HepG2 (cell line): ENCODE measurements at regions not wholly inside any gene's neighbourhood (a gene's known extent, or its start where the extent isn't known, plus 50 kb on each side); places are given as distances from the start of the nearest gene placed in this dataset.
"Not testable (repeated sequence)": the region's sequence is repeated elsewhere in the genome, so short reads cannot be mapped to it uniquely, and the experiment has no call there.

ENCODE experiments used
- CBFB ChIP-seq: sonication (generic); formaldehyde crosslinking; IDR thresholded peaks from 2 replicates; pipeline ENCODE4 v1.4.0; 2020; ENCODE audit warnings: missing genetic modification reagents
- CBX2 ChIP-seq, 2 experiments: fragments of 200-600 bp in 1 of 2; sonication (generic); formaldehyde crosslinking in 1 of 2; IDR thresholded peaks; 2 replicates each; pipeline versions ENCODE4 v1.7.0 to v1.8.1; 2018 to 2022; ENCODE audit warnings: low read depth in 2 of 2, low read length in 1 of 2, mild to moderate bottlenecking in 1 of 2, missing genetic modification reagents in 1 of 2
- CTCF ChIP-seq: sonication (generic); formaldehyde crosslinking; IDR thresholded peaks from 2 replicates; pipeline ENCODE4 v1.5.0; 2020; ENCODE audit warnings: mild to moderate bottlenecking, missing genetic modification reagents, moderate library complexity
- ESRRA ChIP-seq: sonication (generic); formaldehyde crosslinking; IDR thresholded peaks from 2 replicates; pipeline ENCODE4 v1.5.1; 2020; ENCODE audit warnings: mild to moderate bottlenecking, low read depth, missing genetic modification reagents
- FIP1L1 ChIP-seq: fragments of 200-400 bp; formaldehyde crosslinking; IDR thresholded peaks from 2 replicates; pipeline ENCODE4 v1.6.1; 2018; ENCODE audit warnings: low read depth, mild to moderate bottlenecking, low read length, moderate library complexity, borderline replicate concordance; ENCODE audit not compliant: insufficient read depth
- NFYB ChIP-seq: sonication (generic); formaldehyde crosslinking; IDR thresholded peaks from 2 replicates; pipeline ENCODE4 v1.4.0; 2020; ENCODE audit warnings: missing genetic modification reagents
- PAX8 ChIP-seq: sonication (generic); formaldehyde crosslinking; IDR thresholded peaks from 2 replicates; pipeline ENCODE4 v1.8.0; 2022; ENCODE audit warnings: mild to moderate bottlenecking, missing genetic modification reagents, borderline replicate concordance
- TCF7L2 ChIP-seq: IDR thresholded peaks from 2 replicates; pipeline ENCODE4 v1.6.1; 2011; ENCODE audit warnings: mild to moderate bottlenecking, low read depth, low read length, moderate library complexity
- TIGD3 ChIP-seq: sonication (generic); formaldehyde crosslinking; IDR thresholded peaks from 2 replicates; pipeline ENCODE4 v1.5.1; 2020; ENCODE audit warnings: mild to moderate bottlenecking, missing genetic modification reagents, borderline replicate concordance
- ZBTB1 ChIP-seq: sonication (generic); formaldehyde crosslinking; IDR thresholded peaks from 2 replicates; pipeline ENCODE4 v1.4.0; 2020; ENCODE audit warnings: missing genetic modification reagents, borderline replicate concordance
- ZNF263 ChIP-seq: sonication (generic); formaldehyde crosslinking; IDR thresholded peaks from 2 replicates; pipeline ENCODE4 v1.4.0; 2020; ENCODE audit warnings: missing genetic modification reagents
- ZNF766 ChIP-seq: sonication (generic); formaldehyde crosslinking; IDR thresholded peaks from 2 replicates; pipeline ENCODE4 v1.5.0; 2020; ENCODE audit warnings: missing genetic modification reagents, borderline replicate concordance

- TF ChIP-seq ESRRA (CRISPR knock-in tag); ZNF766; CTCF (CRISPR knock-in tag); NFYB (CRISPR knock-in tag); ZBTB1 (CRISPR knock-in tag); TIGD3 (CRISPR knock-in tag); PAX8 (CRISPR knock-in tag); CBX2 (IDR thresholded peaks at IDR 0.05; ENCODE audit: low read depth, low read length); CBX2 (CRISPR knock-in tag; IDR thresholded peaks at IDR 0.05; ENCODE audit: low read depth); TCF7L2; ZNF263 (CRISPR knock-in tag); FIP1L1; CBFB (CRISPR knock-in tag): not testable (repeated sequence)
These were observed 70.1 kb upstream of the ZSCAN2 start for GRCh38 chr15:84530751-84531150.
